Neural progenitor cell (in vitro differentiated cells): ENCODE measurements at regions not wholly inside any gene's neighbourhood (a gene's known extent, or its start where the extent isn't known, plus 50 kb on each side); places are given as distances from the start of the nearest gene placed in this dataset.

Experiments used
- EZH2 ChIP-seq: fragments of 200-600 bp; sonication (generic); IDR thresholded peaks from 2 replicates; pipeline ENCODE4 v1.6.1; 2017; ENCODE audit warnings: antibody characterized with exemption, mild to moderate bottlenecking, moderate library complexity
- TF ChIP-seq, protein P1 (sequence below): fragments of 200-600 bp; sonication (generic); IDR thresholded peaks from 2 replicates; pipeline ENCODE4 v1.5.1; 2017; ENCODE audit warnings: antibody characterized with exemption, mild to moderate bottlenecking

DNA sequence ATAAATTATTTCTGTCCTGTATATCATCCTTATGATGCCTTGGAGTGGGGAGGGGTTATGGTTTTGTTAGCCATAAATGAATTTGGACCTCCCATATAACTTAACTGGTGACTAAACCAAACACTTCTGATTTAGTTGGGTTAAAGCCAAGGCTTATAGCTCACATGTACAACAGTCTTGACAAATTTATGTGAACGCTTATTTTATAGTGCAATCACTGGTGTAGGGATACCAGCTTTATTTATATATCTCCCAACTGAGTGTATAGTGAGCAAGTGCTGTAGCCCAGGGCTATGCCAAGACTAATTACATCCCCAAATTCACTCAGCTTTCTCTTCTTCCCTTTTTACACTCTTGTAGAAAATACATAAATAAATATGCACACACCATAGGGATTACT, 956.2 kb downstream of the SORCS3 start:
- TF ChIP-seq, protein P1, sequence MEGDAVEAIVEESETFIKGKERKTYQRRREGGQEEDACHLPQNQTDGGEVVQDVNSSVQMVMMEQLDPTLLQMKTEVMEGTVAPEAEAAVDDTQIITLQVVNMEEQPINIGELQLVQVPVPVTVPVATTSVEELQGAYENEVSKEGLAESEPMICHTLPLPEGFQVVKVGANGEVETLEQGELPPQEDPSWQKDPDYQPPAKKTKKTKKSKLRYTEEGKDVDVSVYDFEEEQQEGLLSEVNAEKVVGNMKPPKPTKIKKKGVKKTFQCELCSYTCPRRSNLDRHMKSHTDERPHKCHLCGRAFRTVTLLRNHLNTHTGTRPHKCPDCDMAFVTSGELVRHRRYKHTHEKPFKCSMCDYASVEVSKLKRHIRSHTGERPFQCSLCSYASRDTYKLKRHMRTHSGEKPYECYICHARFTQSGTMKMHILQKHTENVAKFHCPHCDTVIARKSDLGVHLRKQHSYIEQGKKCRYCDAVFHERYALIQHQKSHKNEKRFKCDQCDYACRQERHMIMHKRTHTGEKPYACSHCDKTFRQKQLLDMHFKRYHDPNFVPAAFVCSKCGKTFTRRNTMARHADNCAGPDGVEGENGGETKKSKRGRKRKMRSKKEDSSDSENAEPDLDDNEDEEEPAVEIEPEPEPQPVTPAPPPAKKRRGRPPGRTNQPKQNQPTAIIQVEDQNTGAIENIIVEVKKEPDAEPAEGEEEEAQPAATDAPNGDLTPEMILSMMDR, result no peak
- TF ChIP-seq EZH2, result no peak
